ENCODE measurements at regions not wholly inside any gene's neighbourhood (a gene's known extent, or its start where the extent isn't known, plus 50 kb on each side); places are given as distances from the start of the nearest gene placed in this dataset.

DNA sequence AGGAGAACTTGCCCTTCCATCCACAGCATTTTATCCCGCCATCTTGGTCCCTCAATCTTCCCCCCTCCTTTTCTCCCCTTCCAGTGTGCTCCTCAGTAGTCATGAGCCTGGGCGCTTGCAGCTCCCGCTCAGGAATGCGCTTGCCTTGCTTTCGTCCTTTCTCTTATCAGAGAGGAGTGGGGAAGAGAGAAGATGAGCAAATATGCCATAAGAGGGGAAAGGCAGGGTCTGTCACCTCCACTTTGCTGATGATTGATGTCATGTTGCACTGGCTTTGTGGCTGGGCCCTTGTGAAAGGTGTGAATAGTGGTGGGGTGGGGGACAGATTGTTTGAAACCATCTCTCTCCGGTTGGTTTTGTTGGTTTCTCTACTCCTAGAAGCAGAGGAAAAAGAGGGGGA is 569.3 kb downstream of the TNS1 start:
- no peaks in the 10 kb centered on the region for H3K9me3 ChIP-seq (ENCODE audit: control insufficient read depth, insufficient read depth, low read length)
- H4K20me1 ChIP-seq (ENCODE audit: control insufficient read depth, insufficient read depth, low read depth, low read length), result no peaks in the 10 kb centered on the region
- H3K4me1 ChIP-seq (ENCODE audit: control insufficient read depth, low read length), result no peaks in the 10 kb centered on the region
- TF ChIP-seq, protein P1, sequence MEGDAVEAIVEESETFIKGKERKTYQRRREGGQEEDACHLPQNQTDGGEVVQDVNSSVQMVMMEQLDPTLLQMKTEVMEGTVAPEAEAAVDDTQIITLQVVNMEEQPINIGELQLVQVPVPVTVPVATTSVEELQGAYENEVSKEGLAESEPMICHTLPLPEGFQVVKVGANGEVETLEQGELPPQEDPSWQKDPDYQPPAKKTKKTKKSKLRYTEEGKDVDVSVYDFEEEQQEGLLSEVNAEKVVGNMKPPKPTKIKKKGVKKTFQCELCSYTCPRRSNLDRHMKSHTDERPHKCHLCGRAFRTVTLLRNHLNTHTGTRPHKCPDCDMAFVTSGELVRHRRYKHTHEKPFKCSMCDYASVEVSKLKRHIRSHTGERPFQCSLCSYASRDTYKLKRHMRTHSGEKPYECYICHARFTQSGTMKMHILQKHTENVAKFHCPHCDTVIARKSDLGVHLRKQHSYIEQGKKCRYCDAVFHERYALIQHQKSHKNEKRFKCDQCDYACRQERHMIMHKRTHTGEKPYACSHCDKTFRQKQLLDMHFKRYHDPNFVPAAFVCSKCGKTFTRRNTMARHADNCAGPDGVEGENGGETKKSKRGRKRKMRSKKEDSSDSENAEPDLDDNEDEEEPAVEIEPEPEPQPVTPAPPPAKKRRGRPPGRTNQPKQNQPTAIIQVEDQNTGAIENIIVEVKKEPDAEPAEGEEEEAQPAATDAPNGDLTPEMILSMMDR (IDR thresholded peaks at IDR 0.05; ENCODE audit: low read depth, low read length, poor library complexity, severe bottlenecking), result no peak
- TF ChIP-seq EZH2phosphoT487 (IDR thresholded peaks at IDR 0.05; ENCODE audit: borderline replicate concordance, low read length), result no peak
- H3K79me2 ChIP-seq (ENCODE audit: control insufficient read depth, low read length), result no peaks in the 10 kb centered on the region
- no peaks in the 10 kb centered on the region for H3F3A ChIP-seq (ENCODE audit: control insufficient read depth, insufficient read depth)
- no peaks in the 10 kb centered on the region; the same call in 1 of the 2 replicates for H3K27me3 ChIP-seq (ENCODE audit: control insufficient read depth, low read length)
- H3K4me3 ChIP-seq (ENCODE audit: low read length), result no peak overlapping the region
- H3K4me2 ChIP-seq (ENCODE audit: low read length), result no peak overlapping the region
- H3K27ac ChIP-seq (ENCODE audit: low read depth, low read length), result no peak overlapping the region
- H3K9me2 ChIP-seq (replicated peaks; ENCODE audit: control insufficient read depth, low read length), result no peaks in the 10 kb centered on the region
- no peaks in the 10 kb centered on the region for H3K36me3 ChIP-seq (ENCODE audit: control insufficient read depth, low read length)

DNA sequence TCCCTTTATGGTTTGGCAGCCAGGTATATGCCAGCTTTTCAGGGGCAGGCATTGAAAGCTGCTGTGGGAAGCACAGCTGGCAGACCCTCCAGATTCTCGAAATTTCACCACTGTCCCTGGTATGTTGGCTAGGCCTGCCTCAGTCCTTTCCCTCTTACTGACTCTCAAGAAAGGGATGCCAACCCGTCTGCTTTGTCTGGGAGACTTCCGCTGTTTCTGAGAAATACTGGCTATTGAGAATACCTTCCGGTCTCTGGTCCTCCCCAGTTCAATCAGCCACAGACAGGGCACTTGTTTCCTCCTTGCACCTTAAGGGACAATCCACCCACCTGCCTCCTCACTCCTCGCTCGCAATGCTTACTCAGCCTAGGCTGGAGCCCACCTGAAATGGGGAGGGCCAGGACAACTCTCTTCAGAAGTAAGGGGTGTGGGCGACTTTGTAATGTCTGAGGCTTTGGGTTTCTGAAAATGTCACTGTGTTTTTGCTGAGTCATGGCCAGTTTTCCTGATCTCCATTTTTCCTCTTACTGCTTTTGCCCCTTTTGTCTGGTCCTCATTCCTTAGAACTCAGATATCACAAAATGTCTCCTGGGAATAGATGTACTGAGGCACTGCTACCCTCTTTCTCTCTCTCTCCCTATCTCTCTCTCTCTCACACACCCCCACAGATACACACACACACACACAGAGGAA is 571.1 kb downstream of the TNS1 start:
- H3K4me2 ChIP-seq (ENCODE audit: low read length), result no peak overlapping the region
- TF ChIP-seq EZH2phosphoT487 (IDR thresholded peaks at IDR 0.05; ENCODE audit: borderline replicate concordance, low read length), result no peak
- TF ChIP-seq, protein P1 (IDR thresholded peaks at IDR 0.05; ENCODE audit: low read depth, low read length, poor library complexity, severe bottlenecking), result no peak
- no peaks in the 10 kb centered on the region for H3K36me3 ChIP-seq (ENCODE audit: control insufficient read depth, low read length)
- H4K20me1 ChIP-seq (ENCODE audit: control insufficient read depth, insufficient read depth, low read depth, low read length), result no peaks in the 10 kb centered on the region
- H3K27ac ChIP-seq (ENCODE audit: low read depth, low read length), result no peak overlapping the region
- no peaks in the 10 kb centered on the region; the same call in 1 of the 2 replicates for H3K27me3 ChIP-seq (ENCODE audit: control insufficient read depth, low read length)
- H3K4me3 ChIP-seq (ENCODE audit: low read length), result no peak overlapping the region
- no peaks in the 10 kb centered on the region for H3K9me3 ChIP-seq (ENCODE audit: control insufficient read depth, insufficient read depth, low read length)
- no peaks in the 10 kb centered on the region for H3K9me2 ChIP-seq (replicated peaks; ENCODE audit: control insufficient read depth, low read length)
- H3K4me1 ChIP-seq (ENCODE audit: control insufficient read depth, low read length), result no peaks in the 10 kb centered on the region
- H3K79me2 ChIP-seq (ENCODE audit: control insufficient read depth, low read length), result no peaks in the 10 kb centered on the region
- no peaks in the 10 kb centered on the region for H3F3A ChIP-seq (ENCODE audit: control insufficient read depth, insufficient read depth)

DNA sequence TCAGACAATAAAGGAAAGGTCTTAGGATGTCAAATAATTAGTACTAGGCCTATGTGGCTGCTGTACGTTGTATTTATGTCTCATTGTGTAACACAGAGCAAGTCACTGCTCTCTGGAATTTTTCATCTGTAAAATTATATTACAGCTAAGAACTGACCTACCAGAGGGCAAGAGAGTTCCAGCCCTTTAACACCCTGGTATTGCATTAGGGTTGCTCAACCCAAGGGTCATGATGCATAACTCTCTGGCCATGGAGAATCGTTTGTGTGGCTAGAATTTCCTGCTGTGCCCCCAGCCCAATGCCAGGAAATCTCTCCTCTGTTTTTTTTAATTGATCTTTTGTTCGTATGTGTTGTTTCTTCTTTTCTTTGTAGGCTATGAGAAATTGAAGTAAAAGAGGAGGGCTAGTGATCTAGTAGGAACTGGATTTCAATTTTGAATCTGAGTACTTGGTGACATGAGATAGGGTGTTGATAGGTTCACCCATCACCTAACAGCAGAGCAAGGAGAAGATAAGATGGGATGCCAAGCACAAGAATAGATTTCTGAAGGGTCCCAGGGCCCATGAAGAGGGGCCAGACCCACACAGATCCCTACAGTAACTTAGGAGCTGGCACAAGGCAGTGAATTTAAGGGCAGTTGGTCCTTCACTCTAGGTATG is 571.2 kb upstream of the TNP1 start:
- no peak overlapping the region for H3K4me3 ChIP-seq (ENCODE audit: low read length)
- H3K27me3 ChIP-seq (ENCODE audit: control insufficient read depth, low read length), result no peaks in the 10 kb centered on the region
- no peaks in the 10 kb centered on the region for H3F3A ChIP-seq (ENCODE audit: control insufficient read depth, insufficient read depth)
- H4K20me1 ChIP-seq (ENCODE audit: control insufficient read depth, insufficient read depth, low read depth, low read length), result no peaks in the 10 kb centered on the region
- H3K9me2 ChIP-seq (replicated peaks; ENCODE audit: control insufficient read depth, low read length), result no peaks in the 10 kb centered on the region
- no peaks in the 10 kb centered on the region for H3K79me2 ChIP-seq (ENCODE audit: control insufficient read depth, low read length)
- no peaks in the 10 kb centered on the region for H3K4me1 ChIP-seq (ENCODE audit: control insufficient read depth, low read length)
- H3K9me3 ChIP-seq (ENCODE audit: control insufficient read depth, insufficient read depth, low read length), result no peaks in the 10 kb centered on the region
- no peaks in the 10 kb centered on the region for H3K36me3 ChIP-seq (ENCODE audit: control insufficient read depth, low read length)
- no peak overlapping the region for H3K4me2 ChIP-seq (ENCODE audit: low read length)
- TF ChIP-seq EZH2phosphoT487 (IDR thresholded peaks at IDR 0.05; ENCODE audit: borderline replicate concordance, low read length), result no peak
- TF ChIP-seq, protein P1 (IDR thresholded peaks at IDR 0.05; ENCODE audit: low read depth, low read length, poor library complexity, severe bottlenecking), result no peak
- no peak overlapping the region for H3K27ac ChIP-seq (ENCODE audit: low read depth, low read length)

All from DOHH2 (cell line).